ENCODE measurements at regions not wholly inside any gene's neighbourhood (a gene's known extent, or its start where the extent isn't known, plus 50 kb on each side); places are given as distances from the start of the nearest gene placed in this dataset.

DNA sequence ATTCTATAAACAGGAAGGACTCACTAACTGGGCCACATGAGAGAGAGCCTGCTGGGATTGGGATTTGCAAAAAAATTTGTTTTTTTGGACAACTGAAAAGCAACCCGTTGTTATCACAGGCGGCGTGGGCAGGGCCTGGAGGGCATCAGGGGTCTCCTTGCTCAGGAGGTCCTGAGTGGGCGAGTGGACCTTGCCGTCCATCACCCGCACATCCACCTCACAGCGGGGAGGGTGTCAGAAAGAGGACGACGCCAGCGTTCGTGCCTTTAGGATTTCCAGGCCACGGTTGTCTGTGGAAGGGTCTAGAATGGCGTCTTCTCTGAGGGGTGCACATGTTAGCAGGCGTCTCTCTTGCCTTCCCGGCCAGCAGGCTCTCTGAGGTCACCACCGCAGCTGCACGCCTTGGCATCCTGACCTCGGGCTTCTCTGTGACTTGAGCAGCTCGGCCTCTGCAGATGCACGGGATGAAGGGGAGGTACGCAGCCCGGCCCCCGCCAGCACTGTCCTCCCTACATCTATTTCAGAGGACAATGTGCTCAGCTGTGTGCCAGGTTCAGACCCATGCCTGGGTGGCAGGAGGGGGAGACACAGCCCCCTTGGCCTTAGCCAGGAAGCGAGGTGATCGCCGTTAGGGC is 749.5 kb downstream of the BRD1 start:
- H3K9me3 ChIP-seq (ENCODE audit: control insufficient read depth, insufficient read depth, low read length), result peaks cover 64% of the 10 kb centered on the region
- in situ Hi-C loops (cut with MboI; ENCODE audit: low sequenced_read_pairs), result no loop called here
- no peaks in the 10 kb centered on the region for H3K9me1 ChIP-seq (ENCODE audit: insufficient read depth, low read length)
- H3K4me1 ChIP-seq (ENCODE audit: control insufficient read depth, insufficient read depth, low read length), result no peaks in the 10 kb centered on the region
- POLR2A ChIA-PET (ENCODE audit: unreplicated experiment), result no interaction called here
- no peak overlapping the region for H4K91ac ChIP-seq (ENCODE audit: insufficient read depth, low read depth, low read length)
- no peak overlapping the region for H3K4ac ChIP-seq (ENCODE audit: low read depth, low read length)
- H3K4me2 ChIP-seq (ENCODE audit: low read depth, low read length), result no peak overlapping the region
- no peak overlapping the region for H2BK5ac ChIP-seq (ENCODE audit: low read depth, low read length, poor library complexity, severe bottlenecking)
- 93% methylated on average over 3 of the region's 26 CpGs; no CpG with 5 or more reads in 1 of the 2 experiments for WGBS, 2 experiments (ENCODE audit: extremely low coverage in 2 of 2, insufficient read length in 1 of 2)
- no peak overlapping the region for H2BK20ac ChIP-seq (ENCODE audit: low read depth, low read length)
- no peak overlapping the region for H3K18ac ChIP-seq (ENCODE audit: low read depth, low read length)
- H4K8ac ChIP-seq (ENCODE audit: low read depth in 2 of 2, low read length in 2 of 2), result no peak overlapping the region
- H2BK15ac ChIP-seq (ENCODE audit: low read depth, low read length), result no peak overlapping the region
- no peak overlapping the region for H3K27ac ChIP-seq (ENCODE audit: insufficient read depth, low read length)
- no peak overlapping the region for H3K4me3 ChIP-seq (ENCODE audit: insufficient read depth, low read depth, low read length)
- no peak for DNase-seq
- intact Hi-C loops (cut with micrococcal nuclease), result no loop called here
- H2AFZ ChIP-seq (replicated peaks; ENCODE audit: low read length, poor library complexity), result no peak overlapping the region
- no peak for ATAC-seq (ENCODE audit: low read depth)
- dilution Hi-C loops (cut with HindIII; ENCODE audit: low sequenced_read_pairs, unreplicated experiment), result no loop called here
- H3K36me3 ChIP-seq (ENCODE audit: control insufficient read depth, insufficient read depth, low read length), result no peaks in the 10 kb centered on the region
- no peaks in the 10 kb centered on the region for H4K20me1 ChIP-seq (ENCODE audit: insufficient read depth, low read length)
- no peak overlapping the region for H4K5ac ChIP-seq (ENCODE audit: low read depth, low read length)
- no peaks in the 10 kb centered on the region for H3K79me1 ChIP-seq (ENCODE audit: low read depth in 1 of 2, low read length in 2 of 2)
- BruUV-seq (replicated peaks), result no TSS peak
- no peak overlapping the region for H3K23ac ChIP-seq (ENCODE audit: low read depth, low read length)
- no peak overlapping the region for H2BK120ac ChIP-seq (ENCODE audit: low read depth, low read length)
- H3K56ac ChIP-seq (ENCODE audit: extremely low read depth, insufficient read depth, low read length), result no peak overlapping the region
- no peak overlapping the region for H2AK9ac ChIP-seq (replicated peaks; ENCODE audit: low read depth, low read length, poor library complexity)
- TF ChIP-seq MAFK (IDR thresholded peaks at IDR 0.05; ENCODE audit: low read depth, low read length), result no peak
- no peak for TF ChIP-seq BHLHE40 (IDR thresholded peaks at IDR 0.05; ENCODE audit: low read depth, low read length)
- TF ChIP-seq MXI1 (IDR thresholded peaks at IDR 0.05; ENCODE audit: borderline replicate concordance, low read depth, low read length), result no peak
- TF ChIP-seq CHD1 (IDR thresholded peaks at IDR 0.05; ENCODE audit: low read depth, low read length), result no peak
- TF ChIP-seq, protein P1, sequence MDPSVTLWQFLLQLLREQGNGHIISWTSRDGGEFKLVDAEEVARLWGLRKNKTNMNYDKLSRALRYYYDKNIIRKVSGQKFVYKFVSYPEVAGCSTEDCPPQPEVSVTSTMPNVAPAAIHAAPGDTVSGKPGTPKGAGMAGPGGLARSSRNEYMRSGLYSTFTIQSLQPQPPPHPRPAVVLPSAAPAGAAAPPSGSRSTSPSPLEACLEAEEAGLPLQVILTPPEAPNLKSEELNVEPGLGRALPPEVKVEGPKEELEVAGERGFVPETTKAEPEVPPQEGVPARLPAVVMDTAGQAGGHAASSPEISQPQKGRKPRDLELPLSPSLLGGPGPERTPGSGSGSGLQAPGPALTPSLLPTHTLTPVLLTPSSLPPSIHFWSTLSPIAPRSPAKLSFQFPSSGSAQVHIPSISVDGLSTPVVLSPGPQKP (IDR thresholded peaks at IDR 0.05; ENCODE audit: borderline replicate concordance, low read depth, low read length), result no peak
- H3K14ac ChIP-seq (replicated peaks; ENCODE audit: low read depth, low read length), result no peak overlapping the region
- H3K27me3 ChIP-seq (ENCODE audit: control insufficient read depth, insufficient read depth, low read length), result no peaks in the 10 kb centered on the region
- CTCF ChIA-PET, result no interaction called here
- no peak overlapping the region for H3K9ac ChIP-seq (ENCODE audit: low read depth, low read length)
- no peak overlapping the region for H2AK5ac ChIP-seq (ENCODE audit: low read depth, low read length)

Measured in IMR-90 (cell line).